DND-41 (cell line): ENCODE measurements at regions not wholly inside any gene's neighbourhood (a gene's known extent, or its start where the extent isn't known, plus 50 kb on each side); places are given as distances from the start of the nearest gene placed in this dataset.
"Not testable (repeated sequence)": the region's sequence is repeated elsewhere in the genome, so short reads cannot be mapped to it uniquely, and the experiment has no call there.

ENCODE experiments used
- ATAC-seq: fragments of 200-7000 bp; cut with Tn5 transposase; 3 replicates; pipeline ENCODE4 v1.9.1; 2021; ENCODE audit warnings: low read depth; ENCODE audit not compliant: insufficient read depth
- DNase-seq: peaks from one replicate; pipeline ENCODE4 v3.0.0-alpha.2; 2020
- H2AFZ ChIP-seq: 2 replicates; pipeline ENCODE4 v1.6.0; 2012; ENCODE audit warnings: low read depth, low read length
- H3K27ac ChIP-seq: 2 replicates; pipeline ENCODE4 v1.5.1; 2012; ENCODE audit warnings: low read length, inconsistent platforms
- H3K27me3 ChIP-seq: fragments of 200-600 bp; sonication (generic); 2 replicates; pipeline ENCODE4 v1.6.0; 2012; ENCODE audit warnings: low read length, mild to moderate bottlenecking, inconsistent platforms; ENCODE audit not compliant: insufficient read depth, poor library complexity
- H3K36me3 ChIP-seq: 2 replicates; pipeline ENCODE4 v1.5.1; 2012; ENCODE audit warnings: low read length, inconsistent platforms; ENCODE audit not compliant: insufficient read depth
- H3K4me1 ChIP-seq: 2 replicates; pipeline ENCODE4 v1.5.1; 2012; ENCODE audit warnings: mild to moderate bottlenecking, low read length; ENCODE audit not compliant: insufficient read depth
- H3K4me2 ChIP-seq: 2 replicates; pipeline ENCODE4 v1.6.0; 2012; ENCODE audit warnings: mild to moderate bottlenecking, moderate library complexity, low read length, inconsistent platforms; ENCODE audit not compliant: insufficient read depth
- H3K4me3 ChIP-seq, 2 experiments: fragments of 200-600 bp in 1 of 2; shearing (Covaris generic) in 1 of 2; 2 replicates each; pipeline ENCODE4 v1.5.1; 2012 to 2016; ENCODE audit warnings: inconsistent platforms in 2 of 2, low read length in 2 of 2, mild to moderate bottlenecking in 2 of 2, low read depth in 1 of 2, moderate library complexity in 1 of 2
- H3K79me2 ChIP-seq: 2 replicates; pipeline ENCODE4 v1.6.0; 2012; ENCODE audit warnings: low read length, inconsistent platforms; ENCODE audit not compliant: insufficient read depth
- H3K9ac ChIP-seq: 2 replicates; pipeline ENCODE4 v1.6.0; 2012; ENCODE audit warnings: low read depth, mild to moderate bottlenecking, inconsistent platforms, low read length, moderate library complexity
- H3K9me3 ChIP-seq: 2 replicates; pipeline ENCODE4 v1.5.1; 2012; ENCODE audit warnings: low read length, moderate library complexity, mild to moderate bottlenecking, inconsistent platforms; ENCODE audit not compliant: insufficient read depth, severe bottlenecking
- H4K20me1 ChIP-seq: 2 replicates; pipeline ENCODE4 v1.6.0; 2012; ENCODE audit warnings: low read length; ENCODE audit not compliant: insufficient read depth

GRCh38 chr10:47619300-47620012 is 96.0 kb upstream of the AGAP9 start:
- not testable (repeated sequence) for H3K9ac ChIP-seq, H2AFZ ChIP-seq, H3K4me2 ChIP-seq, H3K4me1 ChIP-seq, H3K27me3 ChIP-seq, H3K79me2 ChIP-seq, H3K9me3 ChIP-seq, H3K36me3 ChIP-seq, ATAC-seq, DNase-seq, H3K27ac ChIP-seq, H3K4me3 ChIP-seq, H4K20me1 ChIP-seq

GRCh38 chr10:47609311-47609710 is 85.9 kb upstream of the AGAP9 start:
- H2AFZ ChIP-seq, H3K79me2 ChIP-seq, H3K4me3 ChIP-seq, H3K27me3 ChIP-seq, DNase-seq, H3K4me2 ChIP-seq, H3K9ac ChIP-seq, ATAC-seq, H3K9me3 ChIP-seq, H3K36me3 ChIP-seq, H4K20me1 ChIP-seq, H3K4me1 ChIP-seq, H3K27ac ChIP-seq: not testable (repeated sequence)

GRCh38 chr10:47605791-47606773 is 82.6 kb upstream of the AGAP9 start:
- not testable (repeated sequence) for H3K36me3 ChIP-seq, H3K4me3 ChIP-seq, H3K9me3 ChIP-seq, H3K27me3 ChIP-seq, H3K4me1 ChIP-seq, H3K4me2 ChIP-seq, H3K79me2 ChIP-seq, H3K9ac ChIP-seq, H2AFZ ChIP-seq, DNase-seq, H3K27ac ChIP-seq, H4K20me1 ChIP-seq, ATAC-seq

- not testable (repeated sequence) for H3K4me2 ChIP-seq, ATAC-seq, H3K9me3 ChIP-seq, H3K79me2 ChIP-seq, H3K27me3 ChIP-seq, DNase-seq, H3K27ac ChIP-seq, H3K36me3 ChIP-seq, H3K4me3 ChIP-seq, H2AFZ ChIP-seq, H3K9ac ChIP-seq, H4K20me1 ChIP-seq, H3K4me1 ChIP-seq
Observed at GRCh38 chr10:47600604-47601003, 77.2 kb upstream of the AGAP9 start.

GRCh38 chr10:47600127-47600526 is 76.7 kb upstream of the AGAP9 start:
- H3K9ac ChIP-seq, ATAC-seq, H3K4me2 ChIP-seq, H3K9me3 ChIP-seq, H2AFZ ChIP-seq, H3K4me1 ChIP-seq, H3K4me3 ChIP-seq, H3K27ac ChIP-seq, H3K27me3 ChIP-seq, H4K20me1 ChIP-seq, DNase-seq, H3K36me3 ChIP-seq, H3K79me2 ChIP-seq: not testable (repeated sequence)

- H3K27ac ChIP-seq, H3K4me3 ChIP-seq, H3K36me3 ChIP-seq: not testable (repeated sequence)
Observed at GRCh38 chr10:47599657-47600056, 76.2 kb upstream of the AGAP9 start.

GRCh38 chr10:47593805-47594204 is 70.4 kb upstream of the AGAP9 start:
- H3K9me3 ChIP-seq, H3K9ac ChIP-seq, H3K27me3 ChIP-seq, H3K79me2 ChIP-seq, H3K36me3 ChIP-seq, H3K4me2 ChIP-seq, H3K27ac ChIP-seq, H3K4me1 ChIP-seq, DNase-seq, H2AFZ ChIP-seq, H4K20me1 ChIP-seq, H3K4me3 ChIP-seq, ATAC-seq: not testable (repeated sequence)

More at GRCh38 chr10:47599657-47600056, 76.2 kb upstream of the AGAP9 start:
- not testable (repeated sequence) for H3K4me2 ChIP-seq, H3K27me3 ChIP-seq, H3K9ac ChIP-seq, H3K4me1 ChIP-seq, H3K79me2 ChIP-seq, H4K20me1 ChIP-seq, ATAC-seq, H2AFZ ChIP-seq, H3K9me3 ChIP-seq, DNase-seq

- not testable (repeated sequence) for H3K4me2 ChIP-seq, ATAC-seq, H3K36me3 ChIP-seq, H3K4me3 ChIP-seq, H2AFZ ChIP-seq, H3K79me2 ChIP-seq, DNase-seq, H4K20me1 ChIP-seq, H3K9ac ChIP-seq, H3K4me1 ChIP-seq, H3K27me3 ChIP-seq, H3K27ac ChIP-seq, H3K9me3 ChIP-seq
Observed at GRCh38 chr10:47593129-47593528, 69.7 kb upstream of the AGAP9 start.
